CD4-positive, alpha-beta T cell treated with Interleukin-21 for 1 hour (primary cell): ENCODE measurements at regions not wholly inside any gene's neighbourhood (a gene's known extent, or its start where the extent isn't known, plus 50 kb on each side); places are given as distances from the start of the nearest gene placed in this dataset.
"Not testable (repeated sequence)": the region's sequence is repeated elsewhere in the genome, so short reads cannot be mapped to it uniquely, and the experiment has no call there.

Source experiments
- DNase-seq: peaks from one replicate; pipeline ENCODE4 v3.0.0-alpha.2; 2020

DNA sequence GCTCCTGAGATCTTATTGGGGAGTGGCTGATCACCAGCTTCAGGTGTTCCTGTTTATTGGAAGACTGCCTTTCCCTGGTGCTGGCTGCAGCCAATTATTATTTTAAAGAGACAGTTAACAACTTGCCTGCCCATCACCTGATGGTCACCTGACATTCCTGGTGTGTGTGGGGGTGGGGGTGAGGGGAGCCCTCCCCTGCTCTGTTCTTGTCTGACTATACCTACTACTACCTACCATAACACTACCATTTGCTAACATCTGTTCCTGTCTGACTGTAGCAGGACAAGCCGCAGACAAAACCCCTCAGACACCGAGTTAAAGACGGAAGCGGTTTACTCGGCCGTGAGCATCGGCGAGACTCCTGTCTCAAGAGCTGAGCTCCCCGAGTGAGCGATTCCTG lies 54.9 kb upstream of the NBPF3 start:
- no peak for DNase-seq

DNA sequence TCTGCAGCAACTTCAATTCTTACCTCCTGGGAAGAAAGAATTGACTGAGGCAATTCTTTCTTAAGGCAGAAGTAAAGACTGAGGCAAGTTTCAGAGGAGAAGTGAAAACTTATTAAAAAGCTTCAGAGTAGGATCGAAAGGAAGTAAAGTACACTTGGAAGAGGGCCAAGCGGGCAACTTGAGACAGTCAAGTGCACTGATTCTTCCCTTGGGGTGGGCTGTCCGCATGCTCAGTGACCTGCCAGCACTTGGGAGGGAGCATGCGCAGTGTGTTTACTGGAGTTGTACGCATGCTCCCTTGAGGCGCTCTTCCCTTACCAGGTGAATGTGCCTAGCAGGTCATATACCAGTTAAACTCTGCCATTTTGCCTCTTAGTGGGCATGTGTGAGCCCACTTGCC lies 55.3 kb upstream of the NBPF3 start:
- no peak for DNase-seq

DNA sequence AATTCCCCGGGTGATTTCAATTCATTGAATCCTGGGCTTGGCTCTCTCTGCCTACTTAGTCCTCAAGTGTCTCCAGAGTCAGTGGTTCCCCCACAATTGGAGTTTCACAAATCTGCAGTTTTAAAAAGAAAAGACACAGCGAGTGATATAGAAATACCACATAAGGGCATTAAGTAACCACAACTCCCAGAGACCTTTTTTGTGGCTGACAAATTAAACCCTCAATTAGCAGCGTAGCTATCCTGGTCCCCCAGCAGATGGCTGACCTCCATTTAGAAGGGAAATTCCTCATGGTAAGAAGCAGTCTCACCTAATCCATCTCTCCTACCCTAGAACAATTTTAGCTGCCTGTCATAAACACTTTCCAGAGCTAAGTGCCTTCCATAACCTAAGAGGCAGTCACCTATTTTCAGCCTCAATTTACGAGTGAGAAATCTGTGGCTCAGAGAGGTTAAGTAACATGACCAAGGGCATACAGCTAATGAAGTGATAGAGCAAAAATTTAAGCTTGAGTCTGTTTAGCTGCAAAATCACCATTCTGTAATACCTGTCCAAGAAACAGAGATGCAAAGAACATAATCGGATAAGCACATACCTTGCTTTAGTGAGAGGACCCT lies 56.0 kb upstream of the NBPF3 start:
- DNase-seq = no peak

- DNase-seq = no peak
These were observed 58.6 kb upstream of the NBPF3 start for GRCh38 chr1:21381354-21381753.

DNA sequence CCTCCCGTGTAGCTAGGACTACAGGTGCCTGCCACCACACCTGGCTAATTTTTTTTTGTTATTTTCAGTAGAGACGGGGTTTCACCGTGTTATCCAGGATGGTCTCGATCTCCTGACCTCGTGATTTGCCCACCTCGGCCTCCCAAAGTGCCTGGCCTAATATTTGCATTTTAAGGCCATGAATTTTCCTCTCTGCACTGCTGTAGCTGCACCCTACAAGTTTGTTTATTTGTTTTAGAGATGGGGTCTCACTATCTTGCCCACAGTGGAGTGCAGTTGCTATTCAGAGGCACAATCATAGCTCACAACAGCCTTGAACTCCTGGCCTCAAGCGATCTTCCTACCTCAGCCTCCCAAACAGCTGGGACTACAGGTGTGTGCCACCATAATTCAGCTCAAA lies 59.8 kb upstream of the NBPF3 start:
- DNase-seq = not testable (repeated sequence)

DNA sequence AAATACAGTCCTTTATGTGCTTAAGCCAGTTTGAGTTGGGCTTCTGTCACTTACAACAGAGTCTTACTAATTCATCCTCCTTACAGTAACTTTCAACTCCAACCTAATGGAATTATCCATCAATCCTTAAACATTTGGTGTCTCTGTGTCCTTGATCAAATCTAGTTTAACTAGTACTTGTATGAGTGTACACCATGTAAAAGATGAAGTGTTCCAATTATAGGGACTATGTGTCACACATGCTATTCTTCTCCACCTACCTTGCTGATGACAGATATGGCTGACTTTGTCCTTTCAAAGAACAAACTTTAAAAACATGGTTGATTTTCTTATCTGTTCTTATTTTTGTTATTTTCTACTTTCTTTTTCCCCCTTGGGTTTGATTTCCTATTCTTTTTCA lies 60.4 kb upstream of the NBPF3 start:
- DNase-seq = no peak

- DNase-seq = no peak
These were observed 61.0 kb upstream of the NBPF3 start for GRCh38 chr1:21378705-21379494.

GRCh38 chr1:21372383-21372782 lies 67.6 kb upstream of the NBPF3 start:
- no peak for DNase-seq

DNA sequence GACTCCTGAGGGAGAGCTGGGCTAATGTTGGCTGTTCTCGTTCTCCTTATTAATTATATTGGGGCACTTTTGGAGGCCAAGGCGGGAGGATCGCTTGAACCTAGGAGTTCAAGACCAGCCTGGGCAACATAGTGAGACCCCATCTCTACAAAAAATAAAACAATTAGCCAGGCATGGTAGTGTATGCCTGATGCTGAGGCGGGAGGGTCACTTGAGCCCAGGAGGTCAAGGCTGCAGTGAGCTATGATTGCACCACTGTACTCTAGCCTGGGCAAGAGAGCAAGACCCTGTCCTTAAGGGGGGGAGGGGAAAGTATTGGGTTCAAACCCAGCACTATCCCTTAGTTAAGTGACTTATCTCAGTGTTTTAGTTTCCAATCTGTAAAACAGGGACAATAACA lies 70.0 kb upstream of the NBPF3 start:
- no peak for DNase-seq

GRCh38 chr1:21368515-21369289 lies 71.2 kb upstream of the NBPF3 start:
- DNase-seq = peak; percentile 67

- not testable (repeated sequence) for DNase-seq
These were observed 71.9 kb upstream of the NBPF3 start for GRCh38 chr1:21367973-21368514.

DNA sequence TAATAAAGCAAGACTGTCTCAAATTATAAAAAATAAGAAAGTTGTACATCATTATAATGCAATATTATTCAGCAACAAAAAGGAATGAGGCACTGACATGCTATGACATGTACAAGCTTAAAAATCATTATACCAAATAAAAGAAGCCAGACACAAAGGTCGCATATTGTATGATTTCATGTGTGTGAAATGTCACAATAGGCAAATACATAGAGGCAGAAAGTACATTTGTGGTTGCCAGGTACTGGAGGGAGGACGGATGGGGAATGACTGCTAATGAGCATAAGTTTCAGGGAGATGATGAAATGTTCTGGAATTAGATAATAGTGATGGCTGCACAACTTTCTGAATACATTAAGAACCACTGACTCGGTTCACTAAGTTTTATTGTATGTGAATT lies 73.6 kb upstream of the NBPF3 start:
- DNase-seq = no peak

GRCh38 chr1:21365036-21365435 lies 74.8 kb upstream of the ECE1 start:
- no peak for DNase-seq

DNA sequence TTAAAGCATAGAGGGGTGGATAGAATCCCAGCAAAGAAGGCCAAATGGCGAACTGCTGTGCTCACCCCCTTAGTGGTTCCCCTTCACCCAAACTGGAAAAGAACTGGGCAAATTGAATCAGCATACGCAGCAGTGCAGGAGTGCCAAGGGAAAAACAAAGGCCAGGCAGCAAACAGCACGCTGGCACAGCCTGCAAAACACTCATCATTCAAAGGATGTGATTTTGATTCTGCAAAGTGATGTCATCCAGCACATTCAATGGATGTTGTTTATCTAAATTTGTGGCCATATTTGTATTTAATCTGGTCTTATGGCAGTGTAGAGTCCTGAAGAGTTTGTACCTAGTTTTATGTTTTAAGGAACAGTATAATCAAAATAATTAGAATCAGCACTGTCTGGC lies 71.8 kb upstream of the ECE1 start:
- DNase-seq = no peak

GRCh38 chr1:21361506-21361905 lies 71.2 kb upstream of the ECE1 start:
- no peak for DNase-seq

- DNase-seq = no peak
These were observed 66.9 kb upstream of the ECE1 start for GRCh38 chr1:21357161-21357560.

DNA sequence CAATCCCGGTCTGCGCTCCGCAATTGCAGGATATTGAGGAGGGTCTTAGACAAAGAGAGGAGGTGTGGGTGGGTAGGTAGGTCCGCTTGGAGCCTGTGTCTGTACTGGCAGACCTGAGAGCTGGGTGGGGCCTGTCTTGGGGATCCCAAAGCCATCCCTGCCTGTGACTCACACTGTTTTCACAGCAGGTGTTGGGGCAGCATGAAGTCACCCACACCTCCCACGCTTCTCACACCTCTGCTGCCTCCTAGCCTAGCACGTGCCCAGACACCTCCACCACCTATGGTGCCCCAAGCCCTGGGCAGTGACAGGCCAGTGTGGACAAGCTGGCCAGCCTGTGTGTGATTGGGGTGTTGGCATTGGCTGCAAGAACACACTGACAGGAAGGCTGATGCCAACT lies 65.7 kb upstream of the ECE1 start:
- no peak for DNase-seq

GRCh38 chr1:21352586-21352985 lies 62.3 kb upstream of the ECE1 start:
- DNase-seq = no peak

DNA sequence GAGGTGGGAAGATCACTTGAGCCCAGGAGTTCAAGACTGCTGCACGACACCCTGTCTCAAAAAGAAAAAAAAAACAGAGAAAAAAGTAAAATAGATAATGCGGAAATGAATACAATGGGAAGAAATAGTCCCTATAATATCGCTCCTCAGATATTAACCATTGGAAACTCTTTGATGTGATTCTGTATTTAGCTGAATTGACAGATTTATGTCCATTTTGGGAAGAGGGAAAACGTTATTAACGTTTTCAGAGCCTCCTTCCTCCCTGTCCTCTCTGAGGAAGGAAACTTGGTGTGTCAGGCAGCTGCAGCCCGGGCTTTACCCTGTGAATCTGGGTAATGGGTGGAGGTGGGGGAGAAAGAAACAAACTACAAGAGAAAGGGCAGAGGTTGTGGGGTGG lies 61.6 kb upstream of the ECE1 start:
- DNase-seq = no peak

GRCh38 chr1:21350202-21350885 lies 60.1 kb upstream of the ECE1 start:
- DNase-seq = no peak

DNA sequence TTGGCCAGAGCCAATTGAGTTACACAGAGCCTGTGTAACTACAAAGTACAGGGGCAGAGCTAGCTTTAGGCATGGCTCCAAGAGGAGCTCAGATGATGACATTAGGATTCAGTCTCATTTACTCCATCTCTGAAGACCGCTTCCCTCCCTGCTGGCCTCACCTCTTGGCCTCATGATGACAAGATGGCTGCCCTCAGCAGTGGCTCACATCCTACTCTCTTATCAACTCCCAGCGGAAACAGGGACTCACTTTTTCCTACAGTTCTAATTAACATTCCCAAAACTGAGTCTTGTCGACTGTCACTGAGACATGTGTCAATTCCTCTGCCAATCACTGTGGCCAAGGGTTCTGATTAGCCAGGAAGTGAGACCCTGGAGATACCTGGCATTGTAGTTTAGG lies 59.4 kb upstream of the ECE1 start:
- no peak for DNase-seq

GRCh38 chr1:21347072-21347581 lies 56.9 kb upstream of the ECE1 start:
- DNase-seq = no peak
